Endodermal cell (in vitro differentiated cells): ENCODE measurements at regions not wholly inside any gene's neighbourhood (a gene's known extent, or its start where the extent isn't known, plus 50 kb on each side); places are given as distances from the start of the nearest gene placed in this dataset.

Source experiments
- DNase-seq: peaks from one replicate; pipeline ENCODE4 v3.0.0-alpha.2; 2017
- H3K27ac ChIP-seq: 2 replicates; pipeline ENCODE4 v1.5.1; 2013; ENCODE audit warnings: mild to moderate bottlenecking, low read depth, low read length, moderate library complexity
- H3K27me3 ChIP-seq: 2 replicates; pipeline ENCODE4 v1.6.1; 2013; ENCODE audit warnings: mild to moderate bottlenecking, low read length, moderate library complexity; ENCODE audit not compliant: insufficient read depth, control insufficient read depth, poor library complexity, severe bottlenecking
- H3K36me3 ChIP-seq: 2 replicates; pipeline ENCODE4 v1.7.0; 2013; ENCODE audit warnings: mild to moderate bottlenecking, low read length, moderate library complexity; ENCODE audit not compliant: control insufficient read depth, insufficient read depth
- H3K4me1 ChIP-seq: one replicate; pipeline ENCODE4 v1.7.0; 2013; ENCODE audit warnings: low read length; ENCODE audit not compliant: control insufficient read depth, insufficient read depth
- H3K4me3 ChIP-seq: 2 replicates; pipeline ENCODE4 v1.5.1; 2013; ENCODE audit warnings: mild to moderate bottlenecking, low read length, moderate library complexity
- H3K9ac ChIP-seq: 2 replicates; pipeline ENCODE4 v1.6.1; 2013; ENCODE audit warnings: mild to moderate bottlenecking, low read length, moderate library complexity; ENCODE audit not compliant: poor library complexity, severe bottlenecking; ENCODE audit errors: extremely low read depth
- H3K9me3 ChIP-seq: 2 replicates; pipeline ENCODE4 v1.6.1; 2013; ENCODE audit warnings: mild to moderate bottlenecking, low read length, moderate library complexity; ENCODE audit not compliant: control insufficient read depth
- H3K27ac Mint-ChIP-seq: 2 replicates; pipeline ENCODE4 v1.8.0; 2020; ENCODE audit warnings: mixed read lengths
- H3K27me3 Mint-ChIP-seq: 2 replicates; pipeline ENCODE4 v1.8.0; 2021; ENCODE audit warnings: mild to moderate bottlenecking, mixed read lengths; ENCODE audit not compliant: insufficient read depth
- H3K36me3 Mint-ChIP-seq: 2 replicates; pipeline ENCODE4 v1.8.0; 2020; ENCODE audit warnings: low read depth, mixed read lengths
- H3K4me1 Mint-ChIP-seq: 2 replicates; pipeline ENCODE4 v1.8.0; 2020; ENCODE audit warnings: mixed read lengths
- H3K4me3 Mint-ChIP-seq: 2 replicates; pipeline ENCODE4 v1.8.0; 2020; ENCODE audit warnings: mild to moderate bottlenecking, moderate library complexity, mixed read lengths
- H3K9me3 Mint-ChIP-seq: 2 replicates; pipeline ENCODE4 v1.8.0; 2020; ENCODE audit warnings: mild to moderate bottlenecking, mixed read lengths
- WGBS, 2 experiments: methylation state at CpG; one replicate each; pipeline versions ENCODE4 v1.1.5 to v1.1.7; 2013; ENCODE audit warnings: missing lambda C conversion rate in 2 of 2, mixed read lengths in 1 of 2; ENCODE audit not compliant: insufficient coverage in 1 of 2, insufficient read length in 1 of 2; 5-methylcytosine and 5-hydroxymethylcytosine counted together
- TF ChIP-seq, protein P1 (sequence below): fragments of 200-600 bp; sonication (generic); conservative IDR thresholded peaks from 2 replicates; pipeline ENCODE4 v1.5.0; 2021; ENCODE audit warnings: antibody characterized with exemption, mild to moderate bottlenecking

DNA sequence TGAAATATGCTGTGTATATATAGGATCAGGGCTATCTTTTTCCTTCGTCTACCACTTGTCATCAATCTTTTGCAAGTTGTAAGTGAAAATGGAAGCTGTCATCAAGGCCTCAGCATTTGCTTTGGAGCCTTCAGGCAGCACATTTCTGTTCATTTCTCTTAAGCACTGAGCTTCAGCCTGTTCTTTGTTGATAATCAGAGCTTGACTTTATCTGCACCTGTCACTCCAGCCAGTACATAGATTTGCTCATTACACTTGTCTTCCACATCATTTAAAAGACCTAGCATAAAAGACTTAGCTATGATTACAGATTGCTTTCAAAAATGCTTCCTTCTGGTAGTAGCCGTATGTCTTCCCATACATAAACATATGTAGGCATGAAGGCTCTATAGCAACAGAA, 189.8 kb upstream of the GRIK2 start:
- no peaks in the 10 kb centered on the region for H3K27me3 ChIP-seq
- H3K36me3 ChIP-seq = no peaks in the 10 kb centered on the region
- H3K9ac ChIP-seq = no peak overlapping the region
- Mint-ChIP-seq H3K36me3 (no peaks in the 10 kb centered on the region), H3K9me3 (no peaks in the 10 kb centered on the region), H3K4me3 (no peak overlapping the region), H3K27me3 (no peaks in the 10 kb centered on the region), H3K4me1 (peaks cover 7% of the 10 kb centered on the region), H3K27ac (no peak overlapping the region)
- no peak overlapping the region for H3K4me3 ChIP-seq
- WGBS, 2 experiments = 100% methylated on average over 1 to 2 of the region's 2 CpGs
- no peaks in the 10 kb centered on the region for H3K4me1 ChIP-seq
- no peak for DNase-seq
- TF ChIP-seq, protein P1, sequence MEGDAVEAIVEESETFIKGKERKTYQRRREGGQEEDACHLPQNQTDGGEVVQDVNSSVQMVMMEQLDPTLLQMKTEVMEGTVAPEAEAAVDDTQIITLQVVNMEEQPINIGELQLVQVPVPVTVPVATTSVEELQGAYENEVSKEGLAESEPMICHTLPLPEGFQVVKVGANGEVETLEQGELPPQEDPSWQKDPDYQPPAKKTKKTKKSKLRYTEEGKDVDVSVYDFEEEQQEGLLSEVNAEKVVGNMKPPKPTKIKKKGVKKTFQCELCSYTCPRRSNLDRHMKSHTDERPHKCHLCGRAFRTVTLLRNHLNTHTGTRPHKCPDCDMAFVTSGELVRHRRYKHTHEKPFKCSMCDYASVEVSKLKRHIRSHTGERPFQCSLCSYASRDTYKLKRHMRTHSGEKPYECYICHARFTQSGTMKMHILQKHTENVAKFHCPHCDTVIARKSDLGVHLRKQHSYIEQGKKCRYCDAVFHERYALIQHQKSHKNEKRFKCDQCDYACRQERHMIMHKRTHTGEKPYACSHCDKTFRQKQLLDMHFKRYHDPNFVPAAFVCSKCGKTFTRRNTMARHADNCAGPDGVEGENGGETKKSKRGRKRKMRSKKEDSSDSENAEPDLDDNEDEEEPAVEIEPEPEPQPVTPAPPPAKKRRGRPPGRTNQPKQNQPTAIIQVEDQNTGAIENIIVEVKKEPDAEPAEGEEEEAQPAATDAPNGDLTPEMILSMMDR = no peak
- no peaks in the 10 kb centered on the region for H3K9me3 ChIP-seq
- no peak overlapping the region for H3K27ac ChIP-seq

DNA sequence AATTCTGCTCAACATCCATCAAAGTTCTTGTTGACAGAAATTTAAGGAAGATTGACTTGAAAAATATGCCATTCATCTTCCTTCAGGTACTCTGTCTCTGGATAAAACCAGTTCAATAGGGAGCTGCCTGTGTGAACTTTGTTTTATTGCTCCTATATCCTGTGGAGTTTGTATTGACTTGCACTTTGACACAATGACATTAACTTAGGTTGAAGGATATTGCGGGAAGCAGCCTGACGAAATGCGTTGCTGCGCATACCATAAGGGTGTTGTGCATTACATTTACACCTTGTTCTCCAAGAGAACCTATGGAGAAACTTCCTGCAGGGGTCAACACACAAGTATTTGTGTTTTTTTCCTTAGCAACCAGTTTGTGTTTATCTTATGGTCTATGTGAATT, 185.4 kb upstream of the GRIK2 start:
- no peaks in the 10 kb centered on the region for H3K27me3 ChIP-seq
- TF ChIP-seq, protein P1 = no peak
- no peaks in the 10 kb centered on the region for H3K9me3 ChIP-seq
- H3K4me3 ChIP-seq = no peak overlapping the region
- Mint-ChIP-seq H3K27ac (no peak overlapping the region), H3K36me3 (no peaks in the 10 kb centered on the region), H3K9me3 (no peaks in the 10 kb centered on the region), H3K4me1 (peaks cover 7% of the 10 kb centered on the region), H3K4me3 (no peak overlapping the region), H3K27me3 (no peaks in the 10 kb centered on the region)
- H3K4me1 ChIP-seq = no peaks in the 10 kb centered on the region
- no peak overlapping the region for H3K9ac ChIP-seq
- no peak overlapping the region for H3K27ac ChIP-seq
- H3K36me3 ChIP-seq = no peaks in the 10 kb centered on the region
- DNase-seq = peak; percentile 78
- WGBS, 2 experiments = 69 to 91% methylated on average over 4 of the region's 4 CpGs

DNA sequence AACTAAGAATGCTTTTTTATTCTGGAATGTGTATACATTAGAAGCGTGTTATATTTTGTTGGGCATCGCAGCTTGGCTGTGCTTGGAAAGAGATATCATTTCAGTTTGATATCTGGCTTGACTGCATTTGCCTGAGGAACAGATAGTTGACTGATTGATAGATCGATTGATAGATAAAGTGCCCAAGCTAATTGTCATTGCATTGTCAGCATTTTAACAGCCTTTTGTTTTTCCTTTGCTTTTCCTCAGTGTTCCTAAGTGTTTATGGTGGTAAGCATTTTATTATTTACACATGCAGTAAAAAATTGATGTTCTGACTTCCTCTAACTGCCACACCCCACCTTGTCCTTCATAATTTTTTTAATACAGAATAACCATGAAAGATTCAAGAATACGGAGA, 180.9 kb upstream of the GRIK2 start:
- 96 to 98% methylated on average over 2 to 4 of the region's 4 CpGs for WGBS, 2 experiments
- H3K36me3 ChIP-seq = no peaks in the 10 kb centered on the region
- H3K27ac ChIP-seq = no peak overlapping the region
- Mint-ChIP-seq H3K9me3 (no peaks in the 10 kb centered on the region), H3K36me3 (no peaks in the 10 kb centered on the region), H3K4me1 (peaks cover 7% of the 10 kb centered on the region), H3K27ac (no peak overlapping the region), H3K27me3 (no peaks in the 10 kb centered on the region), H3K4me3 (no peak overlapping the region)
- no peak for DNase-seq
- TF ChIP-seq, protein P1 = no peak
- H3K4me1 ChIP-seq = no peaks in the 10 kb centered on the region
- no peak overlapping the region for H3K9ac ChIP-seq
- H3K4me3 ChIP-seq = no peak overlapping the region
- no peaks in the 10 kb centered on the region for H3K9me3 ChIP-seq
- no peaks in the 10 kb centered on the region for H3K27me3 ChIP-seq
